HG02642 (cell line): ENCODE measurements at regions not wholly inside any gene's neighbourhood (a gene's known extent, or its start where the extent isn't known, plus 50 kb on each side); places are given as distances from the start of the nearest gene placed in this dataset.

ENCODE experiments used
- ATAC-seq: cut with Tn5 transposase; IDR thresholded peaks from one replicate; pipeline ENCODE4 v1.9.1; 2021; ENCODE audit warnings: mild to moderate bottlenecking; ENCODE audit not compliant: unreplicated experiment, poor library complexity

GRCh38 chr2:6359964-6360363, 505.7 kb downstream of the CMPK2 start:
- ATAC-seq = no peak

- no peak for ATAC-seq
Measured at GRCh38 chr2:6362671-6363450, 502.8 kb downstream of the CMPK2 start.

GRCh38 chr2:6368281-6368680, 497.4 kb downstream of the CMPK2 start:
- no peak for ATAC-seq

- no peak for ATAC-seq
Measured at GRCh38 chr2:6369266-6369665, 496.4 kb downstream of the CMPK2 start.

GRCh38 chr2:6370753-6371551, 494.8 kb downstream of the CMPK2 start:
- ATAC-seq = no peak

- ATAC-seq = no peak
Measured at GRCh38 chr2:6372317-6372901, 493.3 kb downstream of the CMPK2 start.

- ATAC-seq = no peak
Measured at GRCh38 chr2:6381326-6381725, 484.4 kb downstream of the CMPK2 start.

- ATAC-seq = no peak
Measured at GRCh38 chr2:6384341-6384740, 481.4 kb downstream of the CMPK2 start.

- ATAC-seq = no peak
Measured at GRCh38 chr2:6392354-6392753, 473.4 kb downstream of the CMPK2 start.

- ATAC-seq = no peak
Measured at GRCh38 chr2:6392966-6393365, 472.7 kb downstream of the CMPK2 start.

- no peak for ATAC-seq
Measured at GRCh38 chr2:6393819-6394218, 471.9 kb downstream of the CMPK2 start.

GRCh38 chr2:6394276-6394675, 471.4 kb downstream of the CMPK2 start:
- no peak for ATAC-seq

GRCh38 chr2:6398421-6398820, 467.3 kb downstream of the CMPK2 start:
- no peak for ATAC-seq

- no peak for ATAC-seq
Measured at GRCh38 chr2:6401301-6401700, 464.4 kb downstream of the CMPK2 start.

- ATAC-seq = no peak
Measured at GRCh38 chr2:6408057-6408456, 457.6 kb downstream of the CMPK2 start.

GRCh38 chr2:6410313-6410712, 455.4 kb downstream of the CMPK2 start:
- ATAC-seq = no peak

- no peak for ATAC-seq
Measured at GRCh38 chr2:6412533-6413091, 453.1 kb downstream of the CMPK2 start.

GRCh38 chr2:6417050-6417449, 448.7 kb downstream of the CMPK2 start:
- no peak for ATAC-seq

GRCh38 chr2:6418291-6418690, 447.4 kb downstream of the CMPK2 start:
- no peak for ATAC-seq

GRCh38 chr2:6421138-6421730, 444.5 kb downstream of the CMPK2 start:
- no peak for ATAC-seq

GRCh38 chr2:6421888-6422287, 443.8 kb downstream of the CMPK2 start:
- no peak for ATAC-seq
